GM18858 (cell line): ENCODE measurements at regions not wholly inside any gene's neighbourhood (a gene's known extent, or its start where the extent isn't known, plus 50 kb on each side); places are given as distances from the start of the nearest gene placed in this dataset.

ENCODE experiments used
- ATAC-seq: cut with Tn5 transposase; IDR thresholded peaks from one replicate; pipeline ENCODE4 v1.9.1; 2021; ENCODE audit not compliant: unreplicated experiment

GRCh38 chrX:40459571-40460158 is 121.1 kb upstream of the ATP6AP2 start:
- no peak for ATAC-seq

- ATAC-seq = no peak
Observed at GRCh38 chrX:40457406-40457805, 123.4 kb upstream of the ATP6AP2 start.

GRCh38 chrX:40452031-40452430 is 128.7 kb upstream of the ATP6AP2 start:
- ATAC-seq = no peak

- ATAC-seq = no peak
Observed at GRCh38 chrX:40449956-40450706, 130.6 kb upstream of the ATP6AP2 start.

GRCh38 chrX:40449396-40449795 is 131.4 kb upstream of the ATP6AP2 start:
- ATAC-seq = no peak

GRCh38 chrX:40448793-40449192 is 132.0 kb upstream of the ATP6AP2 start:
- no peak for ATAC-seq

GRCh38 chrX:40446921-40447320 is 133.8 kb upstream of the ATP6AP2 start:
- ATAC-seq = no peak

- no peak for ATAC-seq
Observed at GRCh38 chrX:40445691-40446090, 135.1 kb upstream of the ATP6AP2 start.

- ATAC-seq = no peak
Observed at GRCh38 chrX:40444798-40445496, 135.8 kb upstream of the ATP6AP2 start.

- ATAC-seq = no peak
Observed at GRCh38 chrX:40444133-40444532, 136.6 kb upstream of the ATP6AP2 start.

- ATAC-seq = no peak
Observed at GRCh38 chrX:40440866-40441265, 139.9 kb upstream of the ATP6AP2 start.

- ATAC-seq = no peak
Observed at GRCh38 chrX:40439625-40440532, 140.9 kb upstream of the ATP6AP2 start.

GRCh38 chrX:40437348-40437747 is 143.4 kb upstream of the ATP6AP2 start:
- ATAC-seq = no peak

GRCh38 chrX:40434947-40435346 is 145.8 kb upstream of the ATP6AP2 start:
- ATAC-seq = no peak

GRCh38 chrX:40434443-40434842 is 146.3 kb upstream of the ATP6AP2 start:
- no peak for ATAC-seq

- ATAC-seq = no peak
Observed at GRCh38 chrX:40433160-40433559, 147.6 kb upstream of the ATP6AP2 start.

GRCh38 chrX:40424259-40424658 is 156.5 kb upstream of the ATP6AP2 start:
- no peak for ATAC-seq

- no peak for ATAC-seq
Observed at GRCh38 chrX:40423299-40423698, 157.5 kb upstream of the ATP6AP2 start.

- ATAC-seq = no peak
Observed at GRCh38 chrX:40422021-40422420, 158.7 kb upstream of the ATP6AP2 start.

GRCh38 chrX:40420899-40421729 is 159.7 kb upstream of the ATP6AP2 start:
- no peak for ATAC-seq
